Activated CD4-positive, alpha-beta T cell treated with anti-CD3 and anti-CD28 coated beads, Interleukin-2, amount 50 U/mL, for 48 hours (primary cell): ENCODE measurements at regions not wholly inside any gene's neighbourhood (a gene's known extent, or its start where the extent isn't known, plus 50 kb on each side); places are given as distances from the start of the nearest gene placed in this dataset.

ENCODE experiments used
- DNase-seq, 2 experiments: peaks; one replicate each; pipeline ENCODE4 v3.0.0-alpha.2; 2020

DNA sequence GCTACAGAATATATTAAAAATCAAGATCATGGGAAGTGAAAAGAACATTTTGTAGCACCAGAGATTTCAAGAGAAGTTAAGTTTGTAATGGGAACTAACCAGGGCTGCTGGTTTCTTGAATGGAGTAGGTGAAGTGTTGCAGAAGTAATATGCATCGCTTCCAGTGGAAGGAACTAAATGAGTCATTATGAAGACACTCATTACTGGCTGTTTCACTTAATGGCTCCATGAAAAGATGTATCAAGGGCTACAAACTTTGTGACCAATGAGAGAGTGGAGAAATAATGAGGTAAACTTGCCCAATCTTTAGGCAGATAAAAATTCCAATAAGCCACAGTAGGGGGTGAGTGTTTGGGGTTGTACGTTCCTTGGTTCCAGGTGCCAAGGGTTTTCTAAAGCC is 380.4 kb upstream of the POU3F3 start:
- DNase-seq = no peak

GRCh38 chr2:104474716-104475115 is 379.2 kb upstream of the POU3F3 start:
- DNase-seq = no peak

DNA sequence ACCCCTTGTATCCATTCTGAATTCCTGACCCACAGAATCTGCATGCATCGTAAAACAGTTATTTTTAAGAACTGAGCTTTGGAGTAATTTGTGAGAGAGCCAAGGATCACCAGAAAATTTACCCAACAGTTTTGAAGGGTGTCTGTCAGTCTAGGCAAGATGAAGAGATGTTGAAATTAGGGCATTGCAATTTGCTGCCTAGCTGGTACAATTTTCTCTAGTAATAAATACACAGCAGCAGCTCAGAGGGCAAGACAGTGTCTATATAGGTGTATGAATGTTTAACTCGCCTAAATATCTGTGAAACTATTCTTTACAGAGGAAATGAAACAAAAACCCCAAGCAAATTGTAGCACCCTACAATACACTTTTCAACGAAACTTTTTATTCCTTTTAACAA is 377.8 kb upstream of the POU3F3 start:
- no peak for DNase-seq

- DNase-seq = no peak
Measured at GRCh38 chr2:104476563-104476988, 377.3 kb upstream of the POU3F3 start.

DNA sequence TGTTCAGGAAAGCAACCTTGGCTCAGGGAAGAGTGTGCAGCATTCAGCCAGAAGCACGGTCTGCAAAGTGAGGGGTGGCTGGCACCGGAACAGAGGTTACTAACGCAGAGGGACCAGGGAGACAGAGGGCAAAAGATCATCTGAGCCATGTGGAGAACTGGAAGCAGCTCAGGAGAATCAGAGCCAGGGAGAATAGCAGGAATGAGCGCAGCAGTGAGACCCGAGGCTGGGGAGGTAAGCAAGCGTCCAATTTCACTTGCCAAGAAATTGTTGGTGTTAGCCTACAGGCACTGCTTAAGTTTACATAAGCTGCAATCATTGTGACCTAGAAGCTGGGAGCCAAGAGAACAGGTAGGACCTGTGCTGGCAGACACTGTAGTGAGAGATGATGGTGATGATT is 372.6 kb upstream of the POU3F3 start:
- DNase-seq = no peak

DNA sequence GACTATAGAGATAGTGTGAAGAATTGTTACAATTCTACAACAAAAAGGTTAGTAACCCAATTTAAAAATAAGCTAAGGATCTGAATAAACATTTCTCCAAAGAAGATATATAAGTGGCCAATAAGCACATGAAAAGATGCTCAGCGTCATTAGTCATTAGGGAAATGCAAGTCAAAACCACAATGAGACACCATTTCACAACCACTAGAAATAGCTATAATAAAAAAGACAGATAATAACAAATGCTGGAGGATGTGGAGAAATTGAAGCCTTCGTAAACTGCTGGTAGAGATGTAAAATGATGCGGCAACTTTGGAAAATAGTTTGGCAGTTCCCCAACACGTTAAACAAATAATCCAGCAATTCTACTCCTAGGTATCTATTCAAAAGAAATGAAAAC is 366.5 kb upstream of the POU3F3 start:
- DNase-seq = no peak

DNA sequence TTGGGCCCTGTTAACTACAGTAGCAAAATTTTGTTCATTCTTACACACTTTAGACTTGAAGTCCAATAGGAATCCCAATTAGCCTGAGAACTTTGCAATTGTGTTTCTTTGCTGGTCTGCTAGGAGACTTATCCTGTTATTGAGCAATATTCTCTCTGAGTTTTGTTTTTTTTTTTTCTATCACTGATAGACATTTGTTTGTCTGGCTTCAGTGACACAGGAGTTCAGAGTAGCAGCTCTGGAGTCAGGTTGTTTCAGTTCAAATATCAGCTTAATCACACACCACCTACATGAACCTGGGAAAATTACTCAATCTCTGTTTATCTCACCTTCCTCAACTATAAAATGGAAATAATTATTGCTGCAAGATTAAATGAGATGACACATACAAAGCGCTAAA is 360.2 kb upstream of the POU3F3 start:
- DNase-seq = no peak

DNA sequence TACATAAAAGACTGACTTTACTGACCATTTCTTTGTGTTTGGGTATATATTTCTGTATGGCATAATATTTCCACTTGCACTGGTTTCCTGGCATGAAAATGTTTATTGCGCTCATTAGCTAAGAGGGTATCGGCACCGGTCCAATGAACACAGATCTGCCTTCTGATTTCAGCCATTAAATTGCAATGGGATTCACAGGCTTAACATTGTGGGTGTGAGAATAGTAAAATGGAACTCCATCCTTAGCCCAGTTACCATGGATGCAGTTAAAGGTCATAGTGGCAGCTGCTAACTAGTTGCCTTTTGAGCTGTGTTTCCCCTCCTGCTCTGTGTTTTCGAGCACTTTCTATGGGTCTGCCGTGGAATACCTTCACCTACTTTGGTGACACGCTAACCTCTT is 352.6 kb upstream of the POU3F3 start:
- no peak for DNase-seq

- DNase-seq = no peak
Measured at GRCh38 chr2:104501929-104502328, 352.0 kb upstream of the POU3F3 start.

GRCh38 chr2:104502901-104503300 is 351.0 kb upstream of the POU3F3 start:
- DNase-seq = no peak

DNA sequence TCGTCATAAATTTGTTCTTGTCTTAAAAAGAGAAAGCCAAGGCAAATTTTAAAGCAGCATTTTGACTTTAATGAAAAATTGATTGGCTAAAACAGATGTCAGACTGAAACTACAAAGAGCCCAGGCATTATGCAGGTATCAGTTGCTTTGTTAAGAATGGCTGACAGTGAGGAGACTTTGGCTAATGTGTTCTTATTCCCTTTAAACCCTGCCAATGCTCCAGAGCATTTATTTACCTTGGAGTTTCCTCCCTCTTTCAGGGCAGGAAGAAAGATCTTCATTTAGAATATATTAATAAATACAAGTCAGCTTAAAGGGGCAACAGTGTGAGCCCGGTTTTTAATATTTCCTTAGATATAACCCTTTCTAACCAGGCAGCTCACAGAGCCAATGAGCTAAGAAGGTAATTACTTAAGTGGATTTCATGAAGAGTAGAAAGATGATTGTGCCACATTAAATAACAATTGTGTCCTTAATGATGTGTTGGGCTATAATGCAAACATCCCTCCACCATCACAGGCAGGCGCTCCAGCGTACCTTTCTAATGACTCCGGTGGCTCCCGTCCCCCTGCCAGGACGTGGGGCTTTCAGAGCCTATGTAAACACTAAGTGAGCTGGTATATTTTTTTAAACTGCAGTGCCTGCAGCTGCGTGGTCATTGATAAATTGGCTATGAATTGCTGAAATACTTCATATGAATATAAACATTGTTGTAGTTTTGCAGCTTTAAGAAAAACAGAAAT is 349.4 kb upstream of the POU3F3 start:
- DNase-seq = no peak

- DNase-seq = no peak
Measured at GRCh38 chr2:104518256-104518655, 335.7 kb upstream of the POU3F3 start.

- no peak for DNase-seq
Measured at GRCh38 chr2:104521247-104521646, 332.7 kb upstream of the POU3F3 start.

DNA sequence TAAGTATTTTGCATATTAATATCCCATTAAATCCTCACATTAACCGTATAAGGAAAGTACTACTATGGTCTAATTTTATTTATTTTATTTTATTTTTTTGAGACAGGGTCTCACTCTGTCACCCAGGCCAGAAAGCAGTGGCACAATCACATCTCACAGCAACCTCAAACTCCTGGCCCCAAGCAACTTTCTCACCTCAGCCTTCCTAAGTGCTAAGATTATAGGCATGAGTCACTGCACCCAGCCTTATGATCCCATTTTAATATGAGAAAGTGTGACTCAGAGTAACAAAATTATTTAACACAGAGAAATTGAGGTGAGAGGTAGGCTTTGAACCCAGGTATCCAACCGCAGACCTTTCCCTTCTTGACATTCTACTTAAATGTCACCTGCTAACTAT is 330.0 kb upstream of the POU3F3 start:
- no peak for DNase-seq

DNA sequence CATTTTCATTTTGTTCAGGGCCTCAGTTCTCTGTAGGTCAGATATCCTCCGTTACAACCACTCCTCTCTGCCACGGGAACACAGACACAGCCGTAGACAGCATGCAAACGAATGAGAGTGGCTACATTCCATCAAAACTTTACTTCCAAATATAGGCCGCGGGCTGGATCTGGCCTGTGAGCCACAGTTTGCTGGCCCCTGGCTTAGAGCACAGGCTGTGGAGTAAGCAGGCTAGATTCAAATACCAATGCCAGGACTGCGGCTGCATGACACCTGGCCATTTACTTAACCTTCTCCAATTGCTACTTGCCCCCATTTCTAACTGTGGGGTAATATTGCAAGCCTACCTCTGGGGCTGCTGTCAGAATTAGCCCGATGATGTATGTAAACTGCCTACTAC is 325.8 kb upstream of the POU3F3 start:
- DNase-seq = no peak

DNA sequence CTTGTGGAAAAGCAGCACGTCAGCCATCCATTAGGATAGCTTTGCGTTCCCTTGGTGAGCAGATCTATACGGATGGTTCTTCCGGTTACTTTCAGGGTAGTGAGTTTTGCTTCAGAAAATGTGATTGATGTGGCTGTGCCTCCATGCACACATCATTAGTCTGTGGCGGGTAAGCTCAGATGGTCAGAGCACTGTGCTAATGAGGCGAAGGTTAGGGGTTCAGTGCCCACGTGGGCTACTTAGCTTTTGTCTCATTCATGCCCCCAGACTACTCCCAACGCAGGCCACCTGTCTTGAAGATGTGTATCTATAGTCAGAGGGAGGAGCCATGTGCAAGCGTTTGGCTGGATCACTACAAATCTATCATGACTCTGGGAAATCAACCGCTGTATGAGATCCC is 322.8 kb upstream of the POU3F3 start:
- no peak for DNase-seq

- no peak for DNase-seq
Measured at GRCh38 chr2:104537116-104537515, 316.8 kb upstream of the POU3F3 start.

- no peak for DNase-seq
Measured at GRCh38 chr2:104538077-104538476, 315.8 kb upstream of the POU3F3 start.

DNA sequence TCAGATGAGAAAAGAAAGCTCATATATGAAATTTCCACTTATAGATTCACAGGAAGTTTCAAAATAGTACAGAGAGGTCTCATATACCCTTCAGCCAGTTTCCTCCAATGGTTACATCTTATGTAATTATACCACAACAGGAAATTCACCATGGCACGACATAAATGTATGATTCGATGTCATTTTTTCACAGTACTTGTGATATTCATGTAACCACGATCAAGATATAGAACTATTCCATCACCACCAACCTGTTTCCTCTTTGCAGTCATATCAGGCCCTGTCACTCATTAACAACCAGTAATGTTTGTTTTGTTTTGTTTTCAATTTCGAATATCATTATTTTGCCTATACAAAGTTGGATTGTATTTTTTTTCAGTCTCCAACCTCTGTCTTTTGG is 314.3 kb upstream of the POU3F3 start:
- DNase-seq = no peak

GRCh38 chr2:104545055-104545454 is 308.9 kb upstream of the POU3F3 start:
- no peak for DNase-seq

- DNase-seq = no peak
Measured at GRCh38 chr2:104546537-104546936, 307.4 kb upstream of the POU3F3 start.

- no peak for DNase-seq
Measured at GRCh38 chr2:104547221-104547620, 306.7 kb upstream of the POU3F3 start.

DNA sequence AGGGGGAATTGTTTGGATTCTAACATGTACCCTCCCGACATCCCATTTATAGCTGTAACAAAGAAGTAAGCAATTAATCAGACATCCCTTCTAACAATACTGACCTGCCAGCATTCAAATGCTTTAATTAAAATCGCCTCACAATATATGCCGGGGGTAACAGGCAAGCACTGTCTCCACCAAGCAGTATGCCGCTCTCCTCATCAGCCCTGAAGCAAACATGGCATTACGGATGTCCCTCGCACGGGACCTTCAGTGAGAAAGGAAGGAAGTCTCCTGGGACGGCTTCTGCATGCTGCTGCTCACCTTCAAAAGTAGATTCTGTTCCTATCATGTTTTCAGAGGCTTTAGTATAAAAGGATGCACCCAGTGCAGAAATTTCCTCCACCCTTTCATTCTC is 292.7 kb upstream of the POU3F3 start:
- no peak for DNase-seq

DNA sequence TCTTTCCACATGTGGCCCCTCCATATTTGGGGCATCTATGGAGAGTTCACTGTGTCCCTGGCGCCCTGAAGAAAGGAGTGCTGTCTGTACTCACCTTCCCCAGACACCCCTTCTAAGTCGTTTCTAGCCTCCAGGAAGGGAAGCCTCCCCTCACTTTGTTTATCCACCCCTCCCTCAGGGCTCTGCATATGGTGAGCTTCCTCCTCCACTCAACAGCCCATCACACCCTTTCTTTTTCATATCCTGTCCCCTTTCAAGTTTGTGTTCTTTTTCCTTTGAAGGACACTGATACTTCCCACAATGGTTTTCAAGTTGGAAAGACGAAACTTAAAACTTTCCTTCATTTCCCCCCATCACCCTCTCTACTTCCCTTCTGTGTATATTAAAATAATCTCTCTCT is 291.4 kb upstream of the POU3F3 start:
- no peak for DNase-seq

- no peak for DNase-seq
Measured at GRCh38 chr2:104563398-104563996, 290.4 kb upstream of the POU3F3 start.
